ENCODE measurements at regions not wholly inside any gene's neighbourhood (a gene's known extent, or its start where the extent isn't known, plus 50 kb on each side); places are given as distances from the start of the nearest gene placed in this dataset.

- no peak for DNase-seq
Measured at GRCh38 chr7:115113776-115114175, 191.9 kb downstream of the MDFIC start.

DNA sequence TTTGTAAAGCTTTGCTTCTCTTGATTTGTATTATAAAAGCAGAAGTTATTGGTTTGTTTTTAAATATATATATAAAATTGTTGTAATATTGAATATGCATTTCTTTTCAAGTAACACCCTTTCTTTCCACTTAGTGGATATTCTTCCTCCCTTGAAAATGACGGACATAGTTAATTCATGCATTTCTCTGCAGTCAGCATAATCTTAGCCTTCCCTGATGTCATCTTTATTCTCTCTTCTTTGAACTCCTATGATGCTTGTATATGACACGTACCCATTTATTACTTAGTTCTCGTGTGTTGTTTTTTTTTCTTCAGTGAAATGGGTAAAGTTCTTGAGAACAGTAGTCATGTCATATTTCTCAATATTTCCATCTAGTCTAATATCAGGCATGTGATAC lies 191.2 kb downstream of the MDFIC start:
- no peak for DNase-seq

DNA sequence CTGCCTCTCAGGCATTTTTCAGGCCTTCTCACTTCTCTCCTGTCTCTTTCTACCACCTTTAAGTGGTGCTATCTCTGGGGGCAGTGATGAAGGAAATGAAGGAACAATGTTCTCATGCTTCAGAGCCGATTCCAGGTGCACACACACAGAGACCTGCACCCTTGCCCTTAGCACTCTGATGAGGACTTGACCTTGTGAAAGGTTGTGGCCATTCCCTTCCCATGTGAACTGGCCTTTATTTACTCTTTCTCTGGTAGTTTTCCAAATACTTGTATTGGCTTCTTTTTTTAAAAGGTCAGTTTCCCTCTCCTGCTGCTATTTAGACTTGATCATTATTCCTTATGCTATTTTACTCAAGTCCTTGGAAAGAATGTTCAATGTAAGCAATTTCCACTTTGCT lies 188.6 kb downstream of the MDFIC start:
- DNase-seq, result no peak

DNA sequence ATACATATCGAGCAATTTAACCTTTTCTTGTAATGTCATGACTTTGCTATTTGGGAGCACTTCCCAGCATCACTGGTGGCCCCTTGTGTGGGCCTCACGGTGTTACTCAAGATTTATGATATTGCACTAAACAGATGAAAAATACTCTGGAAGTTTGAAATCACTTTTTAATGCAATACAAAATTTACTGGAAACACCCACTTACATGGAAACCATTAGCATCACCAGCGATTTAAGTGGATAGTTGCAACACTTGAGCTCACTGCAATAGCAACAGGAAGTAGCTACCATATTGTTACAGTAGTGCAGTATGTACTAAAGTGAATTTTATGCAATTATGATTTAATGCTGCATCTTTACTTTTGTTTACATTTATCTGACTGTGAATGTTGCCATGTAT lies 184.4 kb downstream of the MDFIC start:
- no peak for DNase-seq

- no peak for DNase-seq
Measured at GRCh38 chr7:115102738-115103137, 180.8 kb downstream of the MDFIC start.

DNA sequence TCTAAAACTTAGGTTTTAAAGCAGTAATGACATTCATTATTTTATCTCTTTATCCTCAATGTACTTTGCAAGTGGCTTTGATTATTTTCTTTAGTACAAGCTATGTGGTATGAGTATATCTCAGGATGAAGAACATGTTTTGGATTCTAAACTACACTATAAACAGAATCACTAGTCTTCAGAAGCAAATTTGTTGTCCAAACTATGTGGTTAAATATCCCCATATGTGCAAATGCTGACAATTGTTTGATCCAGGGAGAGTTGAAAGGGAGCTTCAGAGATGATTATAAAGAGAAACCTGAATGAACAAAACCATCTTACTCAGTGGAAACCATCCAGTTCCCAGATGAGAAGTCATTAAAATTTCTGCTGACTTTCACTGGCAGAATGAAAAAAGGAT lies 179.3 kb downstream of the MDFIC start:
- no peak for DNase-seq

- no peak for DNase-seq
Measured at GRCh38 chr7:115099906-115100305, 178.0 kb downstream of the MDFIC start.

DNA sequence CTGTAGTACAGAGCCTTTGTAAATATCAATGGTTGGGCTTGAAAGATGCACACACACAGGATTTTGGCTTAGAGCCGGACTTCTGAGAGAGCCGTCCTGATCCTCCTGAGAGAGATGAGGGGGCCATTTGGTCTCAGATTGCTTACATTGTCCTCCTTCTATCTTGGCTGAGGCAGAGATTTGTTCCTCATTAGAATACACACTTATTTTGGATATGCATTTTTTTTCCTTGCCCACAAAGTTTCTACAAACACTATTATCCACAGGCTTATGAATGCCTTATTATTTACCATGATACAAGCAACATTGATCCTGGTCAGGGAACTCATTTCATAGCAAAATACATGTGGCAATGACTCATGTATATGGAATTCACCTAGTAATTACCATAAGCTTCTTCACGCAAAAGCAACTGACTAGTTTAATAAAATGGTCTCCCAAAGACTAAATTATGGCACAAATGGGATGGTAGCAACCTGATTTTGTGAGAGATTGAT lies 175.3 kb downstream of the MDFIC start:
- DNase-seq, result no peak

DNA sequence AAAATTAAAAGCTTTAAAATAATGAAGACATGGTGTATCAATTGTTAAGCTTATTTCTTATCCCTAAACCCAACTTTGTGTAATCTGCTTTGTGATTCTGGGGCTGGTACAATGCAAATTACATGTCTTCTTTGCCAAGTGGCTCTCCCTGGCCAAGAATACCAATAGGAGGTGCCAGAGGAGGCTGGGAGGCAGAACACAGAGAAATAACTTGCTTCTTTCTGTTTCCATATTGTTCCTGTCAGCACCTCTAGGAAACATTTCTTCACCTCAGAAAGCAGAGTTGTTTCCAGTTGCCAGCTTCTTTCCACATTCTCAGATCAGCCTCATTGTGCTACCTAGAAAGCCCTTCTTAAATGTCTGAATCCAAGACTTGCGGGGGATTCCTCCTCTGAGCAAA lies 174.4 kb downstream of the MDFIC start:
- DNase-seq, result no peak

DNA sequence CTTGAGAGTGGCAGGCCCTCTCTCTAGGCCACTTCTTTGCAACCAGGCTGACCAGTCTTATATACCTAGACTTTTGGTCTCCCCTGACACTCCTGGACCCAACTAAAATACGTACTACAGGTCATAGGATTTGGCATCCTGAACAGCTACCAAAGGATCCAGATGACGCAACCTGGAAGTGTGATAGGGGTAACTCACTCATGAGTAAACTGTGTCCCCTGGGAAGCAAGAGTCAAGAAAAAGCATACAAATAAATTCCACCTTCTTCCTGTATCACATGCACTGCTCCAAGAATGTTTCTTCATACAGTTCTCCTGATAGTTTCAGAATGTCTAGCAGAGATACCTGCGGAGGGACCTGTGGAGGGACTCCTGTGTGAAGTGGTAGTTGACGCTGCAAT lies 172.3 kb downstream of the MDFIC start:
- no peak for DNase-seq

DNA sequence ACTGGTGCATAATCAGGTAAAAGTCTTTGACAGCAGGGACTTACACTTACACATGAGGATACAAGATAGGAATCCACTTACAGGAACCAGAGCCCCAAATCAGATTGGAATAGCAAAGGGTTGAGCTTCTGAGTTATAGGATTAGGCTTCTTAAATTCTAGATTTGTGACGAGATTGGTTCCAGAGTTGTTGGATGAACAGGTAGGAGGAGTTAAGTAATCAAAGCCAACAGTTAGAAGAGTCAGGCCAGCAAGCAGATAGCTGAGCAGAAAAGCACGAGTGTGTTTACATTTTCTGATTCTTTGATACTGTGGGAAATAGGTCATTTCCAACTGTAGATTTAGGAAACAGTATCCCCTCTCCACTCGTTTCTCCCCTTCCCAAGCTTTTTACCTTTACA lies 167.0 kb downstream of the MDFIC start:
- no peak for DNase-seq

- DNase-seq, result no peak
Measured at GRCh38 chr7:115087437-115087836, 165.5 kb downstream of the MDFIC start.

GRCh38 chr7:115086146-115086841 lies 164.4 kb downstream of the MDFIC start:
- DNase-seq, result no peak

- no peak for DNase-seq
Measured at GRCh38 chr7:115085421-115085820, 163.5 kb downstream of the MDFIC start.

DNA sequence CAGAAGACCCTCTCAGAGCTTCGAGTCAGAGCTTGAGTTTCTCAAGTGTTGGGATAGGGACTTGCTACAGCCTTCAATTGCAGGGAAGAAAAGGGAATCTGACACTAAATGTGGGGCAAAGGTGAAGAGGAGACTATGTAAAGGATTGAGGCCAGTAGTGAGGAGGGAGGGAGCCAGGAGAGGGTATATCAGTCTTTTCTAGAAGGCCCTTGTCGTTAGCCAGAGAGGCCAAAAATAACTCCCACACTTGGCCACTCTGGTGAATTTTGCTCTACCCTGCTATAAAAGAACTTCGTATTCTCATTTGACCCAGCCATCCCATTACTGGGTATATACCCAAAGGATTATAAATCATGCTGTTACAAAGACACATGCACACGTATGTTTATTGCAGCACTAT lies 162.0 kb downstream of the MDFIC start:
- DNase-seq, result no peak

DNA sequence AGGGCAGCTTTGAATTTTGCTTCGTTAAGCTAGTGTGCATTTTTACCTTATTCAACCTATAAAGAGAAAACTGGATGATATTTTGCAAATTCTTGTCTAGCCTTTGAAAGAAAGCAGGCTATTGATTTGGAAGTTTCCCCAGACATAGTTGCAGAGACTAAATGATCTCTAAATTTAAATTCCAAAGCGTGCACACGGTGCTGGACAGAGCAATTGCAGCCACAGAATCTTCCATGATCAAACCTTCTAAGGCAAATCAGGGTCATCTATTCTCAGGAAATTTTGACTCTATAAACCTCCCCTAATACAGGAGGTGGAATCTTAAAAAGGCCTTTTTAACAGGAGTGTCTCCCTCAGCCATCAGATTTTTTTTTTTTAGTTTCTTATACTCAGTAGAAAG lies 159.9 kb downstream of the MDFIC start:
- DNase-seq, result no peak

- DNase-seq, result no peak
Measured at GRCh38 chr7:115078851-115079250, 157.0 kb downstream of the MDFIC start.

GRCh38 chr7:115078386-115078785 lies 156.5 kb downstream of the MDFIC start:
- DNase-seq, result no peak

GRCh38 chr7:115070311-115070710 lies 148.4 kb downstream of the MDFIC start:
- no peak for DNase-seq
